ENCODE measurements at regions not wholly inside any gene's neighbourhood (a gene's known extent, or its start where the extent isn't known, plus 50 kb on each side); places are given as distances from the start of the nearest gene placed in this dataset.

GRCh38 chrX:145949056-145949455 is 131.4 kb downstream of the SLITRK2 start:
- TF ChIP-seq, protein P1, sequence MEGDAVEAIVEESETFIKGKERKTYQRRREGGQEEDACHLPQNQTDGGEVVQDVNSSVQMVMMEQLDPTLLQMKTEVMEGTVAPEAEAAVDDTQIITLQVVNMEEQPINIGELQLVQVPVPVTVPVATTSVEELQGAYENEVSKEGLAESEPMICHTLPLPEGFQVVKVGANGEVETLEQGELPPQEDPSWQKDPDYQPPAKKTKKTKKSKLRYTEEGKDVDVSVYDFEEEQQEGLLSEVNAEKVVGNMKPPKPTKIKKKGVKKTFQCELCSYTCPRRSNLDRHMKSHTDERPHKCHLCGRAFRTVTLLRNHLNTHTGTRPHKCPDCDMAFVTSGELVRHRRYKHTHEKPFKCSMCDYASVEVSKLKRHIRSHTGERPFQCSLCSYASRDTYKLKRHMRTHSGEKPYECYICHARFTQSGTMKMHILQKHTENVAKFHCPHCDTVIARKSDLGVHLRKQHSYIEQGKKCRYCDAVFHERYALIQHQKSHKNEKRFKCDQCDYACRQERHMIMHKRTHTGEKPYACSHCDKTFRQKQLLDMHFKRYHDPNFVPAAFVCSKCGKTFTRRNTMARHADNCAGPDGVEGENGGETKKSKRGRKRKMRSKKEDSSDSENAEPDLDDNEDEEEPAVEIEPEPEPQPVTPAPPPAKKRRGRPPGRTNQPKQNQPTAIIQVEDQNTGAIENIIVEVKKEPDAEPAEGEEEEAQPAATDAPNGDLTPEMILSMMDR (IDR thresholded peaks at IDR 0.05): no peak
- TF ChIP-seq FOSB (CRISPR knock-in tag; IDR thresholded peaks at IDR 0.05): no peak

Measured in A549 (cell line).